ENCODE measurements at regions not wholly inside any gene's neighbourhood (a gene's known extent, or its start where the extent isn't known, plus 50 kb on each side); places are given as distances from the start of the nearest gene placed in this dataset.

DNA sequence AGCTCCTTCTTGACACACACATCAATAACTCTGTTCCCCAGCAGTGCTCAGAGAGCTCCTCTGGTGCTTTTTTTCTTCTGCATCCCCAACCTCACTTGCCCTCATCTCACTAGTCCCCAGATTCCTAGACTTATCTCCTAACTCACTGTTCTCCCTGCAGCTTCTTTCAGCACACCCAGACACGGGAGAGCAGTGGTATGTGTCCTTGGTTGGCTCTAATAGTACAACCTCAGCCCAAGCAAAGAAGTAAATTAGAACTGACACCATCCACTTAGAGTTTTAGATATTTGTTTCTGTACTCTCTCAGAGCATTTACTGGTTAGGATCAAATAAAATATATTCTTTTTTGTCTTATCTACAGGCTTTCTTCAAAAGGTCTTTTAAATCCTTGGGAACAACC is 201.4 kb upstream of the SNX7 start:
- Mint-ChIP-seq H3K9me3 (ENCODE audit: unreplicated experiment) (no peaks in the 10 kb centered on the region), H3K27ac (ENCODE audit: unreplicated experiment) (no peak overlapping the region), H3K4me3 (ENCODE audit: unreplicated experiment) (no peak overlapping the region), H3K27me3 (ENCODE audit: unreplicated experiment) (peaks cover 2% of the 10 kb centered on the region), H3K36me3 (ENCODE audit: low read depth, unreplicated experiment) (no peaks in the 10 kb centered on the region), H3K4me1 (ENCODE audit: unreplicated experiment) (no peaks in the 10 kb centered on the region)
- DNase-seq (ENCODE audit: low spot score), result no peak
- TF ChIP-seq, protein P1, sequence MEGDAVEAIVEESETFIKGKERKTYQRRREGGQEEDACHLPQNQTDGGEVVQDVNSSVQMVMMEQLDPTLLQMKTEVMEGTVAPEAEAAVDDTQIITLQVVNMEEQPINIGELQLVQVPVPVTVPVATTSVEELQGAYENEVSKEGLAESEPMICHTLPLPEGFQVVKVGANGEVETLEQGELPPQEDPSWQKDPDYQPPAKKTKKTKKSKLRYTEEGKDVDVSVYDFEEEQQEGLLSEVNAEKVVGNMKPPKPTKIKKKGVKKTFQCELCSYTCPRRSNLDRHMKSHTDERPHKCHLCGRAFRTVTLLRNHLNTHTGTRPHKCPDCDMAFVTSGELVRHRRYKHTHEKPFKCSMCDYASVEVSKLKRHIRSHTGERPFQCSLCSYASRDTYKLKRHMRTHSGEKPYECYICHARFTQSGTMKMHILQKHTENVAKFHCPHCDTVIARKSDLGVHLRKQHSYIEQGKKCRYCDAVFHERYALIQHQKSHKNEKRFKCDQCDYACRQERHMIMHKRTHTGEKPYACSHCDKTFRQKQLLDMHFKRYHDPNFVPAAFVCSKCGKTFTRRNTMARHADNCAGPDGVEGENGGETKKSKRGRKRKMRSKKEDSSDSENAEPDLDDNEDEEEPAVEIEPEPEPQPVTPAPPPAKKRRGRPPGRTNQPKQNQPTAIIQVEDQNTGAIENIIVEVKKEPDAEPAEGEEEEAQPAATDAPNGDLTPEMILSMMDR (IDR thresholded peaks at IDR 0.05; ENCODE audit: unreplicated experiment), result no peak

DNA sequence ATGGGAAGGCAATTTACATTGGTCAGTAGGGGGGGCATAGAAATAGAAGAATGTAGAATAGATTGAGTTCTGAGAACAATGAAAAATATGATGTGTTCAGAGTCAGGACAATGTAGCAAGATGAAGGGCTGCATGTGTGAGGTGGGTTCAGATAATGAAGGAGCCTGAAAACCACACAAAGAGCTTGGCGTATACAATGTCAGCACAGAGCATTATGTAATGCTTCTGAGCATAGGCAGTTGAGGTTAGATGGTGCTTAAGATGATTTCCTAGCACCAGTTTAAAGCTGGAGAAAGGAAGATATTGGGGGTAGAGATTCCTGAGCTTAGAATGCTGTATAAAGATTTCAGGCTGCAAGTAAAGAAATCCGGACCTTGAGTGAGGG is 202.0 kb upstream of the SNX7 start:
- H3K4me3 Mint-ChIP-seq (ENCODE audit: unreplicated experiment), result no peak overlapping the region

DNA sequence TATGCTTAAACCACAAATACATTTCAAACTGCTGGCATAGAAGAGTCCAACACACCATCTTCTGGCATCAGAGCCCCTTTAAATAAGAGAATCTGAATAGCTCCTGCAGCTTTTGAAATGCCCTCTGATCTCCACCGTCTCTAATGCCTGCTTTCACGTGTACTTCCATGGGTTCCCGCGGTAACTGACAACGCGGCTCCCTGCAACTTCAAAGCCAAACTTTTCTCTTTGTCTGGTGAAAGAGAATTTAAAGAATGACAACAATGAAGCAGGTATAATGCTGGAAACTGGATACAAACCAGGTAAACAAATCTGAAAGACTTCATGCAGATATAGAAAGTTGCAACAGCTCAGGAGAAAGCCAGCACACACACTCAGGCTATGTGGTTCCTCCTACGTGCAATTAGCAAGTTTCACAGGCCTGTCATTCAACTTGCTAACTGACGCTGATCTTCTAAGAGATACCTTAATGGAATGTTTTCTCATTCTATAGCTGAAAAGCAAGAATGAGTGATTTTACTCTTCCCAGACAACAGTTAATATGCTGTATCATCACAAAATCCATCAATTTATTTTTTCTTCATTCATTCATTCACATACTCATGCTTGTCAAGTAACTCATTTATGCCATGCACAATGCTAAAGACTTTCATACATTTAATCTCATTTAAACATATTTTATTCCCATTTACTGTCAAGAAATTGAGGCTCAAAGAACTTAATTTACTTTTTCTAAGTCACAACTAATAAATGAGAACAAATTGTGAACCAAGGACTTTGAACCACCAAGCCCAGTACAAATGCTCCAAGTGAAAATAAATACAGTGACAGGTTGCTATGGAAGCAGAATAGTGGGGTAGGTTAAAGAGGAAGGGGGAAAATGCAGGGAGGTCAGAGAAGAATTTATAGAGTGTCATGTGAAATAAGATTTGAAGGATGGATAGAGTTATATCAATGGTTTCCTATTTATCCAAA is 202.7 kb upstream of the SNX7 start:
- DNase-seq (ENCODE audit: low spot score), result no peak
- TF ChIP-seq, protein P1 (IDR thresholded peaks at IDR 0.05; ENCODE audit: unreplicated experiment), result no peak
- Mint-ChIP-seq H3K4me3 (ENCODE audit: unreplicated experiment) (no peak overlapping the region), H3K27me3 (ENCODE audit: unreplicated experiment) (peaks cover 2% of the 10 kb centered on the region), H3K27ac (ENCODE audit: unreplicated experiment) (no peak overlapping the region), H3K4me1 (ENCODE audit: unreplicated experiment) (peaks cover 7% of the 10 kb centered on the region), H3K9me3 (ENCODE audit: unreplicated experiment) (no peaks in the 10 kb centered on the region), H3K36me3 (ENCODE audit: low read depth, unreplicated experiment) (no peaks in the 10 kb centered on the region)

More for the DNA sequence above, 202.0 kb upstream of the SNX7 start:
- no peak for DNase-seq (ENCODE audit: low spot score)
- no peaks in the 10 kb centered on the region for H3K9me3 Mint-ChIP-seq (ENCODE audit: unreplicated experiment)
- no peak overlapping the region for H3K27ac Mint-ChIP-seq (ENCODE audit: unreplicated experiment)
- H3K36me3 Mint-ChIP-seq (ENCODE audit: low read depth, unreplicated experiment), result no peaks in the 10 kb centered on the region
- TF ChIP-seq, protein P1 (IDR thresholded peaks at IDR 0.05; ENCODE audit: unreplicated experiment), result no peak
- H3K4me1 Mint-ChIP-seq (ENCODE audit: unreplicated experiment), result peaks cover 6% of the 10 kb centered on the region
- peaks cover 2% of the 10 kb centered on the region for H3K27me3 Mint-ChIP-seq (ENCODE audit: unreplicated experiment)

DNA sequence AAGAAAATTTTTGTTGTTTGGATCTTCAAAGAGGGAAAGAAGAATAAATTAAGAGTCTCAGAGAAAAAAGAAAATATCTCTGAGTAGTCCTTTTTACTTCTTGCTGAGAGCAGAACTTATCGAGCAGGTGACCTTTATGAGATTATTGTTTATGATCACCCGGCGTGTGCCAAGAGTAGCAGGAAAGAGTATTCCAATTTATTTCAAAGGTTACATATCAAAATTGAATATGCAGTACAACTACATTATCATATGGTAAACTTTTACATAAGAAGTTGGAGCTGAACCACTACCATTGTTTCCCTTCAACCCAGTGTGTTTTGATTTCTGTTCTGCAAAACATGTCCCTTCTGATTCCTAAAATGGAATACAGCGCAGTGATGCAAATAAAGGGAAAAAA is 204.3 kb upstream of the SNX7 start:
- no peak for DNase-seq (ENCODE audit: low spot score)
- H3K9me3 Mint-ChIP-seq (ENCODE audit: unreplicated experiment), result no peaks in the 10 kb centered on the region
- TF ChIP-seq, protein P1 (IDR thresholded peaks at IDR 0.05; ENCODE audit: unreplicated experiment), result no peak
- peaks cover 12% of the 10 kb centered on the region for H3K4me1 Mint-ChIP-seq (ENCODE audit: unreplicated experiment)
- no peak overlapping the region for H3K4me3 Mint-ChIP-seq (ENCODE audit: unreplicated experiment)
- H3K27ac Mint-ChIP-seq (ENCODE audit: unreplicated experiment), result no peak overlapping the region
- H3K27me3 Mint-ChIP-seq (ENCODE audit: unreplicated experiment), result peaks cover 2% of the 10 kb centered on the region
- H3K36me3 Mint-ChIP-seq (ENCODE audit: low read depth, unreplicated experiment), result no peaks in the 10 kb centered on the region

DNA sequence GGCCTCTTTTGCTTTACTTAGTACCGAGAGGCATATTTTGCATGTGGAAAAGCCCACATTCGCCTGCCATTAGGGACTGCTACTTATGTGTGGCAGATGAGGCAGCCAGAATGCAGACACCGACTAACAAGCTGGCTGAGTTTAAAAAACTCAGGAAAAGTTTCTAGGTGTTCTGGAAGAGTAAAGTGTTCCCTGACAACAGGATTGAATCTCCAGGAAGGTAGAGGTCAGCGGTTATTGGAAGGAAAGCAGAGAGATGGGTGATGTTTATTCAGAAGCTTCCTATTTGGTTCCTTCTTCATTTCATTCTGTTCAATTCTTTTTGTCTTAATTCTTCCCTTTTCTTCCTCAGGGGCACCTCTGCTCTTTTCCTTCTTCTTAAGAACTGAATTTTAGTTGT is 206.9 kb upstream of the SNX7 start:
- H3K27me3 Mint-ChIP-seq (ENCODE audit: unreplicated experiment), result no peaks in the 10 kb centered on the region
- TF ChIP-seq, protein P1 (IDR thresholded peaks at IDR 0.05; ENCODE audit: unreplicated experiment), result no peak
- H3K36me3 Mint-ChIP-seq (ENCODE audit: low read depth, unreplicated experiment), result no peaks in the 10 kb centered on the region
- no peak for DNase-seq (ENCODE audit: low spot score)
- H3K27ac Mint-ChIP-seq (ENCODE audit: unreplicated experiment), result no peak overlapping the region
- H3K9me3 Mint-ChIP-seq (ENCODE audit: unreplicated experiment), result no peaks in the 10 kb centered on the region
- peaks cover 29% of the 10 kb centered on the region for H3K4me1 Mint-ChIP-seq (ENCODE audit: unreplicated experiment)
- H3K4me3 Mint-ChIP-seq (ENCODE audit: unreplicated experiment), result no peak overlapping the region

Data from endothelial cell (in vitro differentiated cells).